CD4-positive, alpha-beta T cell (primary cell): ENCODE measurements at regions not wholly inside any gene's neighbourhood (a gene's known extent, or its start where the extent isn't known, plus 50 kb on each side); places are given as distances from the start of the nearest gene placed in this dataset.

Experiments
- ATAC-seq: fragments of 200-7000 bp; cut with Tn5 transposase; one replicate; pipeline ENCODE4 v1.10.0; 2022; ENCODE audit warnings: mild to moderate bottlenecking; ENCODE audit not compliant: poor library complexity
- CTCF ChIA-PET: fragments of 350-600 bp; sonication (Branson Sonifier 250); formaldehyde crosslinking; loops from one replicate; lab custom pipeline; 2021; ENCODE audit warnings: antibody characterized with exemption, inconsistent platforms; lab: Charles Lee
- POLR2A ChIA-PET: fragments of 350-600 bp; sonication (Branson Sonifier 250); formaldehyde crosslinking; loops from one replicate; lab custom pipeline; 2021; ENCODE audit warnings: antibody characterized with exemption, inconsistent platforms; lab: Charles Lee
- DNase-seq, 14 experiments: peaks; one replicate each; pipeline ENCODE4 v3.0.0-alpha.2; 2013 to 2020; ENCODE audit warnings: mixed read lengths in 2 of 14
- H3K27ac ChIP-seq, 2 donors: one replicate each; pipeline versions ENCODE4 v1.5.1 to v1.7.0; 2013; ENCODE audit warnings: low read length in 2 of 2, low read depth in 1 of 2, mild to moderate bottlenecking in 1 of 2
- H3K27me3 ChIP-seq, 2 experiments: 1 replicate in 1 of 2; 2 replicates in 1 of 2; pipeline versions ENCODE4 v1.6.1 to v1.7.0; 2013; ENCODE audit warnings: low read length in 2 of 2, control low read depth in 1 of 2, mild to moderate bottlenecking in 1 of 2, moderate library complexity in 1 of 2; ENCODE audit not compliant: insufficient read depth in 2 of 2, control insufficient read depth in 1 of 2
- H3K36me3 ChIP-seq: one replicate; pipeline ENCODE4 v1.6.1; 2013; ENCODE audit warnings: low read length, control low read depth; ENCODE audit not compliant: insufficient read depth
- H3K4me1 ChIP-seq: one replicate; pipeline ENCODE4 v1.6.1; 2013; ENCODE audit warnings: low read length, control low read depth; ENCODE audit not compliant: insufficient read depth
- H3K4me3 ChIP-seq: one replicate; pipeline ENCODE4 v1.5.1; 2013; ENCODE audit warnings: mild to moderate bottlenecking, low read length, moderate library complexity
- H3K9me3 ChIP-seq, 2 experiments: 1 replicate in 1 of 2; 2 replicates in 1 of 2; pipeline versions ENCODE4 v1.6.1 to v1.7.0; 2013; ENCODE audit warnings: low read length in 2 of 2, mild to moderate bottlenecking in 2 of 2, control low read depth in 1 of 2, moderate library complexity in 1 of 2; ENCODE audit not compliant: control insufficient read depth in 1 of 2, insufficient read depth in 1 of 2
- H3K27ac Mint-ChIP-seq: one replicate; pipeline ENCODE4 v1.8.0; 2020; ENCODE audit warnings: mixed read lengths
- H3K27me3 Mint-ChIP-seq: one replicate; pipeline ENCODE4 v1.8.0; 2021; ENCODE audit warnings: mixed read lengths
- H3K36me3 Mint-ChIP-seq: one replicate; pipeline ENCODE4 v1.8.0; 2021; ENCODE audit warnings: low read depth, mixed read lengths
- H3K4me1 Mint-ChIP-seq: one replicate; pipeline ENCODE4 v1.8.0; 2021; ENCODE audit warnings: low read depth, mixed read lengths
- H3K4me3 Mint-ChIP-seq: one replicate; pipeline ENCODE4 v1.8.0; 2020; ENCODE audit warnings: mild to moderate bottlenecking, mixed read lengths
- H3K9me3 Mint-ChIP-seq: one replicate; pipeline ENCODE4 v1.8.0; 2020; ENCODE audit warnings: mixed read lengths
- intact Hi-C, 2 experiments: fragments of 100-400 bp; cut with DNase I in 1 of 2; cut with micrococcal nuclease in 1 of 2; formaldehyde crosslinking; loops; one replicate each; pipeline versions ENCODE4 v1.15.1 to v1.9.0; 2023 to 2025; cut with DNase I, micrococcal nuclease
- TF ChIP-seq, protein P1 (sequence below): fragments of 200-600 bp; IDR thresholded peaks from one replicate; pipeline ENCODE4 v1.8.0; 2022; ENCODE audit warnings: antibody characterized with exemption, mild to moderate bottlenecking

DNA sequence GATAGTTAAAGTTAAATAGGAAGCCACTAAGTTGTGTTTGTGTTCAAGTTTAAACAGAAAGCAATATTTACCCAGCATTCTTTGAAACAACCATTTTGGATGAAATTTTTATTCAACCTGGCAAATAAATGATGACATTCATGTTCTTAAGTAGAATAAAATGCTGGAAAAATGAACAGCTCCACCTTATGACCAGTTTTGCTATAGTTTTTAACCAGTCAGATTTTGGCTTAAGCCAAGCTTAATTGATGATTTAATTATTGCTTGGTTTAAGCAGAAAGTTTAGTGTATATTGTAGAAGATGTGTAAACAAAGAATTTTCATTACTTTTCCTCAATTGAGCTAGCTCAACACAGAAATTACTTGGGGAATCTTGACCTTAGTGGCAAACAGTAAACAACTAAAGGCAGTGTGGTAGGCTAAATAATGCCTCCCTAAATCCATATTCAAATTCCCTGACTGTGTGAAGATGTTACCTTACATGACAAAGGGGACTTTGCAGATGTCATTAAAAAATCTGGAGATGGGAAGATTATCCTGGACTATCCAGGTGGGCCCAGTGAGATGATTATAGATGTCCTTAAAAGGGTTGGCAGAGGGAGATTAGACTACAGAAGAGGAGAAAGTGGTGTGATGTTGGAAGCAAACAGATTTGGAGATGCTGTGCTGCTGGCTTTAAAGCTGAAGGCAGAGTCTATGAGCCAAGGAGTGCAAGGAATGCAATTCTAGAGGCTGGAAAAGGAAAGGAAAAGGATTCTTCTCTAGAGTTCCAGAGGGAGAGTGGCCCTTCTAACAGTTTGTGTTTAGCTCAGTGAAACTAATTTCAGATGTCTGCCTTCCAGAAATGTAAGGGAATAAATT is 448.6 kb upstream of the GOLIM4 start:
- no peaks in the 10 kb centered on the region for H3K27me3 Mint-ChIP-seq
- no peaks in the 10 kb centered on the region for H3K27me3 ChIP-seq
- no peaks in the 10 kb centered on the region for H3K4me1 Mint-ChIP-seq
- no peaks in the 10 kb centered on the region for H3K36me3 Mint-ChIP-seq
- intact Hi-C loops: no loop called here
- no peak overlapping the region for H3K27ac Mint-ChIP-seq
- DNase-seq (no peak), ATAC-seq (no peak)
- TF ChIP-seq, protein P1, sequence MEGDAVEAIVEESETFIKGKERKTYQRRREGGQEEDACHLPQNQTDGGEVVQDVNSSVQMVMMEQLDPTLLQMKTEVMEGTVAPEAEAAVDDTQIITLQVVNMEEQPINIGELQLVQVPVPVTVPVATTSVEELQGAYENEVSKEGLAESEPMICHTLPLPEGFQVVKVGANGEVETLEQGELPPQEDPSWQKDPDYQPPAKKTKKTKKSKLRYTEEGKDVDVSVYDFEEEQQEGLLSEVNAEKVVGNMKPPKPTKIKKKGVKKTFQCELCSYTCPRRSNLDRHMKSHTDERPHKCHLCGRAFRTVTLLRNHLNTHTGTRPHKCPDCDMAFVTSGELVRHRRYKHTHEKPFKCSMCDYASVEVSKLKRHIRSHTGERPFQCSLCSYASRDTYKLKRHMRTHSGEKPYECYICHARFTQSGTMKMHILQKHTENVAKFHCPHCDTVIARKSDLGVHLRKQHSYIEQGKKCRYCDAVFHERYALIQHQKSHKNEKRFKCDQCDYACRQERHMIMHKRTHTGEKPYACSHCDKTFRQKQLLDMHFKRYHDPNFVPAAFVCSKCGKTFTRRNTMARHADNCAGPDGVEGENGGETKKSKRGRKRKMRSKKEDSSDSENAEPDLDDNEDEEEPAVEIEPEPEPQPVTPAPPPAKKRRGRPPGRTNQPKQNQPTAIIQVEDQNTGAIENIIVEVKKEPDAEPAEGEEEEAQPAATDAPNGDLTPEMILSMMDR: no peak
- H3K4me3 ChIP-seq: no peak overlapping the region
- H3K4me3 Mint-ChIP-seq: no peak overlapping the region
- H3K36me3 ChIP-seq: no peaks in the 10 kb centered on the region
- H3K9me3 ChIP-seq: peaks cover 0 to 10% of the 10 kb centered on the region in 2 experiments
- POLR2A ChIA-PET: no interaction called here
- H3K27ac ChIP-seq: no peak overlapping the region
- CTCF ChIA-PET: no interaction called here
- no peaks in the 10 kb centered on the region for H3K4me1 ChIP-seq
- H3K9me3 Mint-ChIP-seq: peaks cover 8% of the 10 kb centered on the region

DNA sequence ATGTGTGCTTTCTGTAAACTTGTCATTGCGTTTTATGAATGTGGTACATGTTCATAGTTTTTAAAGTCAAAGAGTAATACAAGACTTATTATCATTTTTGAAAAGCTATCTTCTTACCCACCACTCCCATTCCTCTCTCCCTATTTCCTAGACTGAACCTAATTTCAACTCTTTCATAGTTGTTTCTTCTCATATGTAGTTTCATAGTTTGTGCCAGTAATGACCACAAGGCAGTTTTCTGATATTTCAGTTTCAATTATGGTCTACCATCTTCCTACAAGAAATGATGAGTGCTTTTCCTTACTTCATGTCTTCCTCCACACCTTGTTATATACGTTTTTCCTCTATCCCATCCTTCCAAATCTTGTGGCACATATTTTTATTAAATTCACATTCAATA is 445.0 kb upstream of the GOLIM4 start:
- ChIA-PET POLR2A (no interaction called here), CTCF (no interaction called here)
- H3K4me1 ChIP-seq: no peaks in the 10 kb centered on the region
- no peak overlapping the region for H3K4me3 ChIP-seq
- TF ChIP-seq, protein P1: no peak
- ATAC-seq: no peak
- peaks cover 0 to 3% of the 10 kb centered on the region in 2 experiments for H3K9me3 ChIP-seq
- H3K27ac ChIP-seq: no peak overlapping the region
- no peaks in the 10 kb centered on the region for H3K36me3 Mint-ChIP-seq
- H3K27ac Mint-ChIP-seq: no peak overlapping the region
- H3K4me1 Mint-ChIP-seq: no peaks in the 10 kb centered on the region
- H3K36me3 ChIP-seq: no peaks in the 10 kb centered on the region
- DNase-seq: no peak
- peaks cover 8% of the 10 kb centered on the region for H3K9me3 Mint-ChIP-seq
- H3K27me3 Mint-ChIP-seq: no peaks in the 10 kb centered on the region
- no peaks in the 10 kb centered on the region for H3K27me3 ChIP-seq
- H3K4me3 Mint-ChIP-seq: no peak overlapping the region
- intact Hi-C loops: no loop called here

DNA sequence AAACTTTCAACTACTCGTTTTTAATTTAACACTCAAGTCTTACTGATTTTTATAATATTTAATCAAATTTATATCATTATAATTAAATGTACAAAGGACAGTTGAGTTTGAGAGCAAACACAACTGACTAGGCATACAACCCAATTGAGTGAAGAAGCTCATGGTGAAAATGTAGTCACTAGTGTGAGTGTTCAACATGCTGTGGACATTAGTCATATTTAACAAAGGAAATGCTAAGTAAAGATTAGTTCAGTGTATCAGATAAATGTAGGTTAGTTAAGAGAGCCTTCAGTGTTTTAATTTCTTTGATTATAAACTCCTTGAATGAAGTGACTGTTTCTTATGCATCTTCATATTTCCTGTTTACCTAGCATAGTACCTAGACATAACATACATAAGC is 444.2 kb upstream of the GOLIM4 start:
- Mint-ChIP-seq H3K4me3 (no peak overlapping the region), H3K27me3 (no peaks in the 10 kb centered on the region), H3K27ac (no peak overlapping the region), H3K4me1 (no peaks in the 10 kb centered on the region), H3K36me3 (no peaks in the 10 kb centered on the region), H3K9me3 (peaks cover 8% of the 10 kb centered on the region)
- POLR2A ChIA-PET: no interaction called here
- intact Hi-C loops: no loop called here
- Histone ChIP-seq H3K4me1 (no peaks in the 10 kb centered on the region), H3K27me3 (no peaks in the 10 kb centered on the region), H3K27ac (no peak overlapping the region), H3K36me3 (no peaks in the 10 kb centered on the region), H3K4me3 (no peak overlapping the region), H3K9me3 (peaks cover 0 to 3% of the 10 kb centered on the region in 2 experiments)
- DNase-seq (no peak), ATAC-seq (no peak)
- TF ChIP-seq, protein P1: no peak
- CTCF ChIA-PET: no interaction called here
